Endothelial cell of umbilical vein (primary cell): ENCODE measurements at regions not wholly inside any gene's neighbourhood (a gene's known extent, or its start where the extent isn't known, plus 50 kb on each side); places are given as distances from the start of the nearest gene placed in this dataset.
"Not testable (repeated sequence)": the region's sequence is repeated elsewhere in the genome, so short reads cannot be mapped to it uniquely, and the experiment has no call there.

Experiments
- BruUV-seq: library from RNA; stranded (reverse); fragments of 400-500 nt; replicated peaks from 2 replicates; lab custom pipeline; 2021; lab: Mats Ljungman, UMichigan
- CTCF ChIA-PET: fragments of 300-600, 350-600 bp; sonication (Branson Sonifier 250); formaldehyde crosslinking; loops from one replicate; lab custom pipeline; 2021; ENCODE audit warnings: antibody characterized with exemption, inconsistent platforms; lab: Charles Lee
- POLR2A ChIA-PET: fragments of 300-600, 350-600 bp; sonication (Branson Sonifier 250); formaldehyde crosslinking; loops from one replicate; lab custom pipeline; 2021; ENCODE audit warnings: antibody characterized with exemption, inconsistent platforms; lab: Charles Lee
- DNase-seq: peaks from one replicate; pipeline ENCODE4 v3.0.0-alpha.2; 2011; ENCODE audit warnings: low read depth, low spot score
- FAIRE-seq: peaks from 2 replicates; lab custom pipeline; 2011; peaks lifted over from hg19 to GRCh38; lab: Jason Lieb, UNC
- H2AFZ ChIP-seq: 2 replicates; pipeline ENCODE4 v1.6.0; 2012; ENCODE audit warnings: low read depth, low read length, control low read depth, inconsistent platforms
- H3K27ac ChIP-seq: 2 replicates; pipeline ENCODE4 v1.5.1; 2011; ENCODE audit warnings: low read depth, mild to moderate bottlenecking, control low read depth, low read length, moderate library complexity; ENCODE audit not compliant: insufficient read depth
- H3K27me3 ChIP-seq, 2 experiments: 2 replicates each; pipeline versions ENCODE4 v1.6.0 to v1.6.1; 2011; ENCODE audit warnings: low read length in 2 of 2, mixed read lengths in 1 of 2; ENCODE audit not compliant: control insufficient read depth in 2 of 2, insufficient read depth in 2 of 2
- H3K36me3 ChIP-seq, 2 experiments: 2 replicates in 1 of 2; 3 replicates in 1 of 2; pipeline ENCODE4 v1.5.1; 2011; ENCODE audit warnings: low read length in 2 of 2, mild to moderate bottlenecking in 1 of 2, moderate library complexity in 1 of 2; ENCODE audit not compliant: control insufficient read depth in 2 of 2, insufficient read depth in 2 of 2; ENCODE audit errors: extremely low read depth in 1 of 2
- H3K4me1 ChIP-seq: 3 replicates; pipeline ENCODE4 v1.5.1; 2011; ENCODE audit warnings: mild to moderate bottlenecking, low read length; ENCODE audit not compliant: control insufficient read depth, insufficient read depth; ENCODE audit errors: extremely low read depth
- H3K4me2 ChIP-seq: 2 replicates; pipeline ENCODE4 v1.6.1; 2011; ENCODE audit warnings: low read length, control low read depth, mixed read lengths; ENCODE audit not compliant: insufficient read depth
- H3K4me3 ChIP-seq, 3 experiments: fragments of 200-600 bp in 1 of 3; sonication (generic), shearing (Covaris generic) in 1 of 3; replicated peaks in 1 of 3; 2 replicates each; pipeline ENCODE4 v1.5.1; 2011 to 2016; ENCODE audit warnings: control low read depth in 3 of 3, low read length in 3 of 3, mild to moderate bottlenecking in 2 of 3, inconsistent platforms in 1 of 3, low read depth in 1 of 3, moderate library complexity in 1 of 3; ENCODE audit not compliant: insufficient read depth in 1 of 3
- H3K79me2 ChIP-seq: 2 replicates; pipeline ENCODE4 v1.6.0; 2012; ENCODE audit warnings: low read length, inconsistent platforms; ENCODE audit not compliant: control insufficient read depth, insufficient read depth
- H3K9ac ChIP-seq: replicated peaks from 2 replicates; pipeline ENCODE3; 2011; ENCODE audit warnings: low read length, control low read depth; ENCODE audit not compliant: insufficient read depth; ENCODE audit errors: extremely low read depth
- H3K9me1 ChIP-seq: replicated peaks from 3 replicates; pipeline ENCODE4 v1.6.0; 2011; ENCODE audit warnings: mild to moderate bottlenecking, low read length; ENCODE audit not compliant: control insufficient read depth, insufficient read depth; ENCODE audit errors: extremely low read depth
- H3K9me3 ChIP-seq: replicated peaks from 2 replicates; pipeline ENCODE4 v1.5.1; 2012; ENCODE audit warnings: low read length, inconsistent platforms; ENCODE audit not compliant: control insufficient read depth, insufficient read depth
- H4K20me1 ChIP-seq: replicated peaks from 2 replicates; pipeline ENCODE3; 2011; ENCODE audit warnings: mild to moderate bottlenecking, low read length; ENCODE audit not compliant: control insufficient read depth, insufficient read depth; ENCODE audit errors: extremely low read depth
- CTCF ChIP-seq, 2 donors: IDR thresholded peaks; 1 replicate in 1 of 2; 2 replicates in 1 of 2; pipeline ENCODE4 v1.5.1; 2011; ENCODE audit warnings: low read length in 2 of 2, mild to moderate bottlenecking in 2 of 2, moderate library complexity in 2 of 2, control low read depth in 1 of 2, inconsistent platforms in 1 of 2, low read depth in 1 of 2; ENCODE audit not compliant: insufficient read depth in 1 of 2; ENCODE audit errors: extremely low read depth in 1 of 2
- EZH2 ChIP-seq: IDR thresholded peaks from 2 replicates; pipeline ENCODE4 v1.6.1; 2012; ENCODE audit warnings: borderline replicate concordance, low read depth, mild to moderate bottlenecking, moderate library complexity, low read length, inconsistent platforms; ENCODE audit not compliant: severe bottlenecking
- FOS ChIP-seq: IDR thresholded peaks from 2 replicates; pipeline ENCODE4 v1.6.1; 2011; ENCODE audit warnings: mild to moderate bottlenecking, low read length, moderate library complexity, borderline replicate concordance; ENCODE audit not compliant: insufficient read depth
- GATA2 ChIP-seq: IDR thresholded peaks from 2 replicates; pipeline ENCODE4 v1.7.0; 2011; ENCODE audit warnings: low read depth, mild to moderate bottlenecking, moderate library complexity, mixed read lengths, low read length; ENCODE audit not compliant: insufficient read length, insufficient read depth
- JUN ChIP-seq: IDR thresholded peaks from 2 replicates; pipeline ENCODE4 v1.6.1; 2011; ENCODE audit warnings: borderline replicate concordance, low read depth; ENCODE audit not compliant: insufficient read length, insufficient read depth
- MAX ChIP-seq: IDR thresholded peaks from 2 replicates; pipeline ENCODE4 v1.6.1; 2011; ENCODE audit not compliant: insufficient read depth, insufficient read length
- MYC ChIP-seq: IDR thresholded peaks from one replicate; pipeline ENCODE4 v1.6.1; 2011; ENCODE audit warnings: mild to moderate bottlenecking, low read depth, low read length
- POLR2A ChIP-seq: IDR thresholded peaks from 2 replicates; pipeline ENCODE4 v1.6.1; 2012; ENCODE audit warnings: low read depth, mild to moderate bottlenecking, control low read depth, low read length
- POLR2AphosphoS5 ChIP-seq: IDR thresholded peaks from 2 replicates; pipeline ENCODE4 v1.6.1; 2012; ENCODE audit warnings: low read depth, mild to moderate bottlenecking, control low read depth, low read length, moderate library complexity; ENCODE audit not compliant: insufficient read depth
- dilution Hi-C: fragments of 300-500 bp; cut with MboI; formaldehyde crosslinking; loops from one replicate; pipeline ENCODE4 v1.15.0; 2019; ENCODE audit warnings: low sequenced_read_pairs; ENCODE audit not compliant: extremely low pct_ligation_motif_present
- intact Hi-C: fragments of 100-400 bp; cut with micrococcal nuclease; formaldehyde crosslinking; loops from one replicate; pipeline ENCODE4 v1.10.0; 2022

GRCh38 chrX:952816-953215 is 259.6 kb downstream of the CRLF2 start:
- no peaks in the 10 kb centered on the region for H3K27me3 ChIP-seq
- DNase-seq (no peak), FAIRE-seq (no peak)
- H3K9ac ChIP-seq: no peak overlapping the region
- no peaks in the 10 kb centered on the region for H3K36me3 ChIP-seq
- peaks cover 10% of the 10 kb centered on the region for H3K9me3 ChIP-seq
- ChIA-PET POLR2A (no interaction called here), CTCF (no interaction called here)
- no peak overlapping the region for H3K27ac ChIP-seq
- H3K4me1 ChIP-seq: no peaks in the 10 kb centered on the region
- no peaks in the 10 kb centered on the region for H3K79me2 ChIP-seq
- TF ChIP-seq CTCF (IDR thresholded peaks at IDR 0.05; ENCODE audit: extremely low read depth in 1 of 2, insufficient read depth in 1 of 2, low read depth in 1 of 2, low read length in 2 of 2) (no peak), FOS (no peak), MYC (no peak), EZH2 (no peak), GATA2 (no peak), POLR2A (no peak), JUN (no peak), POLR2AphosphoS5 (no peak), MAX (no peak)
- intact Hi-C loops: no loop called here
- no peaks in the 10 kb centered on the region for H3K9me1 ChIP-seq
- no peaks in the 10 kb centered on the region for H4K20me1 ChIP-seq
- no peak overlapping the region for H2AFZ ChIP-seq
- BruUV-seq: no TSS peak
- dilution Hi-C loops: no loop called here
- no peak overlapping the region for H3K4me3 ChIP-seq
- no peak overlapping the region for H3K4me2 ChIP-seq

- H3K9me1 ChIP-seq, DNase-seq, H3K4me1 ChIP-seq, BruUV-seq, CTCF ChIA-PET, H2AFZ ChIP-seq, dilution Hi-C loops, H3K36me3 ChIP-seq, H3K9me3 ChIP-seq, POLR2A ChIA-PET, H3K27ac ChIP-seq, H3K79me2 ChIP-seq, H4K20me1 ChIP-seq, FAIRE-seq, H3K4me2 ChIP-seq, intact Hi-C loops, H3K9ac ChIP-seq, H3K4me3 ChIP-seq, H3K27me3 ChIP-seq: not testable (repeated sequence)
Measured at GRCh38 chrX:947262-947661, 265.2 kb downstream of the CRLF2 start.
